Small intestine (tissue), 7 donors: ENCODE measurements at regions not wholly inside any gene's neighbourhood (a gene's known extent, or its start where the extent isn't known, plus 50 kb on each side); places are given as distances from the start of the nearest gene placed in this dataset.
A peak's percentile ranks its signal among the peaks of the same experiment; 100 is the strongest.

ENCODE experiments used
- DNase-seq, 2 donors: peaks; one replicate each; pipeline versions ENCODE4 v3.0.0 to v3.0.0-alpha.2; 2013
- FAIRE-seq: peaks from 2 replicates; lab custom pipeline; 2012; peaks lifted over from hg19 to GRCh38; lab: Jason Lieb, UNC
- H3K27ac ChIP-seq, 3 donors: one replicate each; pipeline ENCODE4 v1.5.1; 2013; ENCODE audit warnings: low read length in 2 of 3, mild to moderate bottlenecking in 2 of 3, control low read depth in 1 of 3, inconsistent platforms in 1 of 3, low read depth in 1 of 3, moderate library complexity in 1 of 3
- H3K27me3 ChIP-seq, 3 donors: one replicate each; pipeline ENCODE4 v1.6.1; 2013; ENCODE audit warnings: low read length in 3 of 3, inconsistent platforms in 1 of 3; ENCODE audit not compliant: control insufficient read depth in 3 of 3, insufficient read depth in 3 of 3
- H3K36me3 ChIP-seq, 3 donors: one replicate each; pipeline ENCODE4 v1.6.1; 2013; ENCODE audit warnings: low read length in 3 of 3, inconsistent platforms in 1 of 3, low read depth in 1 of 3, mild to moderate bottlenecking in 1 of 3, moderate library complexity in 1 of 3; ENCODE audit not compliant: control insufficient read depth in 3 of 3, insufficient read depth in 2 of 3
- H3K4me1 ChIP-seq, 3 donors: one replicate each; pipeline ENCODE4 v1.6.1; 2013; ENCODE audit warnings: low read length in 2 of 3, inconsistent platforms in 1 of 3, low read depth in 1 of 3, mild to moderate bottlenecking in 1 of 3, moderate library complexity in 1 of 3; ENCODE audit not compliant: control insufficient read depth in 3 of 3, insufficient read depth in 2 of 3
- H3K4me3 ChIP-seq, 3 donors: one replicate each; pipeline ENCODE4 v1.5.1; 2013; ENCODE audit warnings: low read length in 3 of 3, control low read depth in 1 of 3, inconsistent platforms in 1 of 3, low read depth in 1 of 3, mild to moderate bottlenecking in 1 of 3, moderate library complexity in 1 of 3
- H3K9me3 ChIP-seq, 2 donors: one replicate each; pipeline ENCODE4 v1.6.1; 2013; ENCODE audit warnings: low read depth in 1 of 2, low read length in 1 of 2; ENCODE audit not compliant: control insufficient read depth in 2 of 2, insufficient read depth in 1 of 2
- WGBS, 3 donors: extraction: QIAGEN DNeasy Blood & Tissue Kit; methylation state at CpG; one replicate each; pipeline ENCODE4 v1.1.7; 2013; 5-methylcytosine and 5-hydroxymethylcytosine counted together
- donor health status: healthy with polysubstance abuse.
- donor health status: control.
- donor health status: control.
- donor health status: Bipolar disorder and iron deficiency.
- donor health status: healthy.

GRCh38 chr10:63703113-63703670 lies 182.0 kb downstream of the REEP3 start:
- Histone ChIP-seq H3K4me1 (peaks cover 1 to 12% (median 12%) of the 10 kb centered on the region in 3 donors), H3K27me3 (no peaks in the 10 kb centered on the region), H3K4me3 (no peak overlapping the region), H3K36me3 (no peaks in the 10 kb centered on the region), H3K9me3 (no peaks in the 10 kb centered on the region), H3K27ac (no peak overlapping the region)
- FAIRE-seq (no peak), DNase-seq (no peak)
- 73 to 82% (median 78%) methylated on average over 4 of the region's 4 CpGs for WGBS, 3 donors

GRCh38 chr10:63703740-63704345 lies 182.6 kb downstream of the REEP3 start:
- 63 to 77% (median 64%) methylated on average over 6 of the region's 6 CpGs for WGBS, 3 donors

GRCh38 chr10:63707254-63707910 lies 186.2 kb downstream of the REEP3 start:
- Histone ChIP-seq H3K9me3 (no peaks in the 10 kb centered on the region), H3K4me3 (no peak overlapping the region), H3K4me1 (peaks cover 5 to 29% (median 28%) of the 10 kb centered on the region in 3 donors), H3K27ac (peak overlapping the region in 2 of 3 donors; percentile 25 to 63), H3K27me3 (no peaks in the 10 kb centered on the region), H3K36me3 (no peaks in the 10 kb centered on the region)
- DNase-seq = peak; percentile 38 to 94
- peak; percentile 88 for FAIRE-seq
- WGBS, 3 donors = 10 to 32% (median 21%) methylated on average over 1 of the region's 1 CpG

More at GRCh38 chr10:63703740-63704345, 182.6 kb downstream of the REEP3 start:
- H3K4me1 ChIP-seq = peaks cover 1 to 17% (median 12%) of the 10 kb centered on the region in 3 donors
- FAIRE-seq (no peak), DNase-seq (no peak)
- H3K9me3 ChIP-seq = no peaks in the 10 kb centered on the region
- peak overlapping the region in 1 of 3 donors; percentile 29 for H3K27ac ChIP-seq
- no peak overlapping the region for H3K4me3 ChIP-seq
- H3K36me3 ChIP-seq = no peaks in the 10 kb centered on the region
- H3K27me3 ChIP-seq = no peaks in the 10 kb centered on the region

GRCh38 chr10:63708421-63708820 lies 187.2 kb downstream of the REEP3 start:
- Histone ChIP-seq H3K36me3 (no peaks in the 10 kb centered on the region), H3K27ac (peak overlapping the region in 1 of 3 donors; percentile 41), H3K9me3 (no peaks in the 10 kb centered on the region), H3K4me1 (peaks cover 5 to 36% (median 33%) of the 10 kb centered on the region in 3 donors), H3K27me3 (no peaks in the 10 kb centered on the region), H3K4me3 (no peak overlapping the region)
- FAIRE-seq (no peak), DNase-seq (no peak)
- 75 to 82% (median 77%) methylated on average over 5 of the region's 5 CpGs for WGBS, 3 donors

- FAIRE-seq (no peak), DNase-seq (no peak)
- H3K9me3 ChIP-seq = no peaks in the 10 kb centered on the region
- peaks cover 8 to 41% (median 38%) of the 10 kb centered on the region in 3 donors for H3K4me1 ChIP-seq
- H3K4me3 ChIP-seq = no peak overlapping the region
- H3K36me3 ChIP-seq = no peaks in the 10 kb centered on the region
- peak overlapping the region; percentile 74 to 92 (median 86) for H3K27ac ChIP-seq
- no peaks in the 10 kb centered on the region for H3K27me3 ChIP-seq
Measured at GRCh38 chr10:63710703-63711102, 189.5 kb downstream of the REEP3 start.

- H3K27ac ChIP-seq = peak overlapping the region; percentile 74 to 92 (median 86)
- H3K27me3 ChIP-seq = no peaks in the 10 kb centered on the region
- peak; percentile 50 to 69 for DNase-seq
- H3K4me1 ChIP-seq = peaks cover 8 to 46% (median 38%) of the 10 kb centered on the region in 3 donors
- 21 to 48% (median 28%) methylated on average over 4 of the region's 4 CpGs for WGBS, 3 donors
- H3K36me3 ChIP-seq = no peaks in the 10 kb centered on the region
- H3K9me3 ChIP-seq = no peaks in the 10 kb centered on the region
- no peak overlapping the region for H3K4me3 ChIP-seq
- FAIRE-seq = no peak
Measured at GRCh38 chr10:63711361-63711760, 190.2 kb downstream of the REEP3 start.

GRCh38 chr10:63711867-63712716 lies 190.9 kb downstream of the REEP3 start:
- Histone ChIP-seq H3K4me1 (peaks cover 11 to 52% (median 35%) of the 10 kb centered on the region in 3 donors), H3K4me3 (no peak overlapping the region), H3K27ac (peak overlapping the region; percentile 84 to 92 (median 86)), H3K9me3 (no peaks in the 10 kb centered on the region), H3K36me3 (no peaks in the 10 kb centered on the region), H3K27me3 (no peaks in the 10 kb centered on the region)
- WGBS, 3 donors = 7 to 23% (median 18%) methylated on average over 6 of the region's 6 CpGs
- no peak for FAIRE-seq
- peak; percentile 92 to 100 for DNase-seq

- no peaks in the 10 kb centered on the region for H3K36me3 ChIP-seq
- H3K4me3 ChIP-seq = no peak overlapping the region
- FAIRE-seq = no peak
- DNase-seq = no peak
- no peaks in the 10 kb centered on the region for H3K9me3 ChIP-seq
- 0 to 45% (median 9%) methylated on average over 1 of the region's 1 CpG for WGBS, 3 donors
- no peaks in the 10 kb centered on the region for H3K27me3 ChIP-seq
- H3K27ac ChIP-seq = peak overlapping the region; percentile 84 to 92 (median 86)
- H3K4me1 ChIP-seq = peaks cover 11 to 53% (median 35%) of the 10 kb centered on the region in 3 donors
Measured at GRCh38 chr10:63712717-63713115, 191.5 kb downstream of the REEP3 start.
